ENCODE measurements at regions not wholly inside any gene's neighbourhood (a gene's known extent, or its start where the extent isn't known, plus 50 kb on each side); places are given as distances from the start of the nearest gene placed in this dataset.

DNA sequence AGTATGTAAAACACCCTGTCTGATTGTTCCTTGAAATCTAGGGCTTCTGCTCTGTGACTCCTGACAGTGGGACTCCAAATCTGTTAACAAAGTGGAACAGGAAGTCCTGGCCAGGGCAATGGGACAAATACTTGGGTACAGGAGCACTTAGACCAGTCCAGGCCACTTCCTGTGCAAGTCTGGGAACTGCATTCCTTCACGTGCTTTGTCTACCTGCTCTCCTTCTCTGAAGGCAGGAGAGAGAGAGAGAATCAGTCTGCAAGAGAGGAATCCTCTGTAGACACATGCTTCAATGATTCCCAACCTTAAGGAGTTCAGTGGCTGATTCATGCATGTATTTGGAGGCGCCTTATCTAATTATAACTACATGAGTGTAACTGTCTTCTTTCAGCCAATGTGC is 530.2 kb downstream of the GATA3 start:
- DNase-seq (ENCODE audit: low spot score), result no peak
- TF ChIP-seq, protein P1, sequence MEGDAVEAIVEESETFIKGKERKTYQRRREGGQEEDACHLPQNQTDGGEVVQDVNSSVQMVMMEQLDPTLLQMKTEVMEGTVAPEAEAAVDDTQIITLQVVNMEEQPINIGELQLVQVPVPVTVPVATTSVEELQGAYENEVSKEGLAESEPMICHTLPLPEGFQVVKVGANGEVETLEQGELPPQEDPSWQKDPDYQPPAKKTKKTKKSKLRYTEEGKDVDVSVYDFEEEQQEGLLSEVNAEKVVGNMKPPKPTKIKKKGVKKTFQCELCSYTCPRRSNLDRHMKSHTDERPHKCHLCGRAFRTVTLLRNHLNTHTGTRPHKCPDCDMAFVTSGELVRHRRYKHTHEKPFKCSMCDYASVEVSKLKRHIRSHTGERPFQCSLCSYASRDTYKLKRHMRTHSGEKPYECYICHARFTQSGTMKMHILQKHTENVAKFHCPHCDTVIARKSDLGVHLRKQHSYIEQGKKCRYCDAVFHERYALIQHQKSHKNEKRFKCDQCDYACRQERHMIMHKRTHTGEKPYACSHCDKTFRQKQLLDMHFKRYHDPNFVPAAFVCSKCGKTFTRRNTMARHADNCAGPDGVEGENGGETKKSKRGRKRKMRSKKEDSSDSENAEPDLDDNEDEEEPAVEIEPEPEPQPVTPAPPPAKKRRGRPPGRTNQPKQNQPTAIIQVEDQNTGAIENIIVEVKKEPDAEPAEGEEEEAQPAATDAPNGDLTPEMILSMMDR (IDR thresholded peaks at IDR 0.05; ENCODE audit: extremely low read depth, missing control alignments), result no peak

- TF ChIP-seq, protein P1 (IDR thresholded peaks at IDR 0.05; ENCODE audit: extremely low read depth, missing control alignments), result no peak
- DNase-seq (ENCODE audit: low spot score), result no peak
Measured at GRCh38 chr10:8586504-8586903, 532.0 kb downstream of the GATA3 start.

DNA sequence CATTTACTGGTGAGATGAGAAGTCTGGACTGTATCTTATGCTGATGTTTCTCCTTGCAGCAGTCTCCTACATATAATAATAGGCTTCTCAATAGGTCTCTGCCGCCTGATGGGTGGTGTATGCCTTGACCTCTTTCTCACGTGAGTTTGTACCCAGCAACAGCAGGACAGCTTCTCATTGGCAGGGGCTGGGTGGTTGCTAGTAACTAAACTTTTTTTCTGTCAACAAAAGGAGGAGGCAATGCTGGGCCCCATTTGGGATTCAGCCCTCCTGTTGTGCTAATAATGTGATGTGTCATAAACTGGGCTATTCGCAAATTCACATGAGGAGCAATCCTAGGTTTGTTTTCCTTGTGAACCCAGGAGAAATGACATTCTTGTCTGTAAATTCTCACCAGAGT is 533.6 kb downstream of the GATA3 start:
- TF ChIP-seq, protein P1 (IDR thresholded peaks at IDR 0.05; ENCODE audit: extremely low read depth, missing control alignments), result no peak
- DNase-seq (ENCODE audit: low spot score), result no peak

DNA sequence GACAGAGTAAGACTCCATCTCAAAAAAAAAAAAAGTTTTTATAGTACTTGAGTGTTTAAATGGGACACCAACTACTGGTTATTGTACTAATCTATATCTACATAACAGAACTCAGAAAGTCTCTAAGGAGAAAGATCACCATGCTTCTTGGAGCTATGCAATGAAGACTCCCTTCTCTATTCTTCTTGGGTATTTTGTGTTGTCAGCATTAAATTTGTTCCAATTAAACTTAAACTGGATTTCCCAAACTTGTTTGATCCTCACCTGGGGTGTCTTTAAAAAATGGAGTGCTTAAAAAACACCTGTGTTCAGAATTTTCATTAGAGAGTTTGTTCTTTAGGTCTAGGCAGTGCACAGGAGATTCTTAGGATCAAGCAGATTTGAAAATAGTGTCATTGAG is 536.0 kb downstream of the GATA3 start:
- no peak for DNase-seq (ENCODE audit: low spot score)
- TF ChIP-seq, protein P1 (IDR thresholded peaks at IDR 0.05; ENCODE audit: extremely low read depth, missing control alignments), result no peak

DNA sequence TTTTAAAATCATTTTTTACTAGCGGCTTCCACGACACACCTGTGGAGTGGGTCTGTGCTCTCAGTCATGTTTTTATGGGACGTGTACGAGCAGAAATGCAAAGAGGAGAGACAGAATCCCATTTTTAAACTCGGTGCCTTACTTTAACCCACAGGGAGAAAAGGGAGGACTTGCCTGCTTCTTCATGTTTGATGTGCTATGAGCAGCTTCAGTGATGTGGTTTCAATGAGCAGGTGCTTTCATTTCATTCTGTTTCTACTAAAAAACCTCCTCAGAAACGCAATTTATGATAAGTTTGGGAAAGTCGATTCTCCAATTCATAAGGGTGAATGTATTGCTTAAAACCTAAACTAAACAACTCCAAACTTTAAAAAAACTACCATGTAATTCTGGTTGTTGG is 537.2 kb downstream of the GATA3 start:
- no peak for DNase-seq (ENCODE audit: low spot score)
- TF ChIP-seq, protein P1 (IDR thresholded peaks at IDR 0.05; ENCODE audit: extremely low read depth, missing control alignments), result no peak

- no peak for DNase-seq (ENCODE audit: low spot score)
- TF ChIP-seq, protein P1 (IDR thresholded peaks at IDR 0.05; ENCODE audit: extremely low read depth, missing control alignments), result no peak
Measured at GRCh38 chr10:8594176-8594575, 539.7 kb downstream of the GATA3 start.

- TF ChIP-seq, protein P1 (IDR thresholded peaks at IDR 0.05; ENCODE audit: extremely low read depth, missing control alignments), result no peak
- DNase-seq (ENCODE audit: low spot score), result no peak
Measured at GRCh38 chr10:8594711-8595110, 540.2 kb downstream of the GATA3 start.

Data from GM20000 (cell line).